Adipose tissue (tissue), 3 donors: ENCODE measurements at regions not wholly inside any gene's neighbourhood (a gene's known extent, or its start where the extent isn't known, plus 50 kb on each side); places are given as distances from the start of the nearest gene placed in this dataset.
"Not testable (repeated sequence)": the region's sequence is repeated elsewhere in the genome, so short reads cannot be mapped to it uniquely, and the experiment has no call there.

ENCODE experiments used
- H3K27ac ChIP-seq: one replicate; pipeline ENCODE4 v1.5.1; 2013; ENCODE audit warnings: low read depth, low read length
- WGBS, 3 donors: extraction: QIAGEN DNeasy Blood & Tissue Kit; methylation state at CpG; one replicate each; pipeline ENCODE4 v1.1.7; 2013; 5-methylcytosine and 5-hydroxymethylcytosine counted together
- donor health status: healthy with polysubstance abuse.
- donor health status: Bipolar disorder and iron deficiency.
- donor health status: healthy.

DNA sequence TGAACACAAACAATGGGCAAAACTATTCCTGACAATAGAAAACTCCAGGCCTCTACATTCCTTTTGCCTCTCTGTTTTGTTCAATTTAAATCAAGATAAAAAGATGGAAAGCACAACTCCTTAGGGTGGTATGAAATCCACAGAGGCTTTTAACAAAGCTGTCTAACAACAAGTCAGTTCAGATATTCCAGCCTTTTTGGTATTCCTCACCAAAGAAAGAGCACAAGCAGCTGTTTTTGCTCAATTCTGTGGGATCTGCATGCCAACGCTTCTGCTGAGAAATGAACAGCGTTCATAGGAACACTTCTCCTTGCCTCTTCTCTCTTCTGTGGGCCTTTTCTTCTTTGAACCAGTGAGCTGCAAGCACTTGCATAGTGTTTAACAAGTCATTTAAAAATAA is 411.6 kb upstream of the TCF4 start:
- 58 to 98% (median 62%) methylated on average over 2 of the region's 2 CpGs for WGBS, 3 donors
- no peak overlapping the region for H3K27ac ChIP-seq

GRCh38 chr18:55998801-55999385 is 410.9 kb upstream of the TCF4 start:
- H3K27ac ChIP-seq = no peak overlapping the region
- WGBS, 3 donors = 95 to 98% (median 97%) methylated on average over 4 of the region's 4 CpGs

DNA sequence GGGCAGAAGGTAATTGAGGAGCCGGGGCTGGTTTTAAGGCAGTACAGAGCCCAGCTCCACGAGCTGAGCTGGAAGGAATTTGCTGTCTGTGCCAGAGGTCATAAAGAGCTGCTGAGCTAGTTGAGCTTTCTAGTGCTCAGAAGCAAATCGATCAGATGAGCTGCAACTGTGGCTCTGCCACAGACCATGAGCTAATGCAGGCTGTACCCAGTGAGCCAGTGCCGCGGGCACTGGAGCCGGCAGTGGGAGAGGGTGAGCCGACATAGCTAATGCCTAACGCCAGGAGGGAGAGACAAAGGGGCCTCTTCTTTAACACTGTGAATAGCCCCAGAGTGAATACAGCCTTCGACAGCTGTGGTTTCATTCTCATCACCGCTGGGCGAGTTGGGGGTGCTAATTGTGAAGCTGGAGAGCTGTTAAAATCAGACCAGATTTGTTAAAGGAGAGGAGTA is 410.1 kb upstream of the TCF4 start:
- no peak overlapping the region for H3K27ac ChIP-seq

DNA sequence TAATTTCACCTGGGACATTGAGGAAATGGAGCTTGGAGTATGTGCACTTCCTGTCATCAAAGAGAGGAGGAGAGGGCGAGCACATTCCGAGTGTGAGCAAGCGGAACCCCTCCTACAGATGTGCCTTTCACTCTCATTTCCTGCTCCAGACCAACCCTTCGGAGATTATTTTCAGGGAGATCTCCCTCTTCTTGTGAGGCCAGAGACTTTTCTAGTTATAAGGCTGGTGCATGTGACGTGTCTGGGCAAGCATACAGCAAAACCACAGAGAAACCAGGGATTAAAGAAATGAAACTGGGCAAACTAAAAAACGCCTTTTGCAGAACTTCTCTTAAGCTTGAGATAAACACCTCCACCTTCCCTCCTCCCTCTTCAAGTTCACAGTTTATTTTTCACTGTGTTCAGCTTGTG is 409.2 kb upstream of the TCF4 start:
- no peak overlapping the region for H3K27ac ChIP-seq
- 23 to 72% (median 39%) methylated on average over 6 of the region's 6 CpGs for WGBS, 3 donors

More for the DNA sequence above, 410.1 kb upstream of the TCF4 start:
- 45 to 62% (median 49%) methylated on average over 11 of the region's 11 CpGs for WGBS, 3 donors

DNA sequence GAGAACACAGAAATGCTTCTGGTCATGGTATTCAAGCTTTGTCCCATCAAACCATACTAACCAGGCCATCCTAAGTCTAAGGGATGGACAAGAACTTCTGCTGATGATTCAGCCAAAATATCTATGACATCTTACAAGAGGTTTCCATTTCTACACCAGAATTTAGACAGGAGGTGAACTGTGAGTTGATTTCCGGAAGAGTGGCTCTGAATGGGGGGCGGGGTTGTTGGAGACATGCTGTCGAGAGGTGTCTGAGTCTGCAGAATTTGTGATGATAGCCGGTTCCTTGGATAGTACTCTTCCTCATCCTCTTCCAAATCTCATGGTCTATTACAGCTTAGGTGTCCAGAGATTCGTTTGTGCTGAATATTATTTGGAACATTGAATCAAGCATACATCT is 408.7 kb upstream of the TCF4 start:
- WGBS, 3 donors = 60 to 88% (median 78%) methylated on average over 5 of the region's 5 CpGs
- H3K27ac ChIP-seq = no peak overlapping the region

GRCh38 chr18:55990186-55990585 is 402.2 kb upstream of the TCF4 start:
- 87 to 91% (median 90%) methylated on average over 2 of the region's 2 CpGs for WGBS, 3 donors
- no peak overlapping the region for H3K27ac ChIP-seq

DNA sequence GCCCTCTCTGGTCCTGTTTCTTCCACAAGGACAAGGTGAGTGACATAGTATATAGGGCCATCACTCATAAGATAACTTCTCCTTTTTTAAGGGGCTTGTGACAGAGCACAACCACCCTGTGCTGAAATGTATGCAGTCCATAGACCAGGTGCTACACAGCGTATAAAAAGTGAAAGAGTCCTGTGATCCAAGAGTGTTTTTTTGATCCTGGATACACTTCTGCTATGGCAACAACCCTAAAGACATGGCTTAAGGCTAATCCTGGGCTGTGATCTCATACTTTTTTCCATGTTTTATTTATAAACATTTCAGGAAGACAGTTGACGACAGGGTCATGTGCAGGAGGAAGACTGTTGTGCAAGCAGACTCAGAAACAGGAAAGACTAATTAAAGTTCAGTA is 400.5 kb upstream of the TCF4 start:
- 37 to 60% (median 47%) methylated on average over 2 of the region's 2 CpGs for WGBS, 3 donors
- H3K27ac ChIP-seq = no peak overlapping the region

GRCh38 chr18:55983433-55983832 is 395.4 kb upstream of the TCF4 start:
- no peak overlapping the region for H3K27ac ChIP-seq
- WGBS, 3 donors = 48 to 85% (median 77%) methylated on average over 1 of the region's 1 CpG

DNA sequence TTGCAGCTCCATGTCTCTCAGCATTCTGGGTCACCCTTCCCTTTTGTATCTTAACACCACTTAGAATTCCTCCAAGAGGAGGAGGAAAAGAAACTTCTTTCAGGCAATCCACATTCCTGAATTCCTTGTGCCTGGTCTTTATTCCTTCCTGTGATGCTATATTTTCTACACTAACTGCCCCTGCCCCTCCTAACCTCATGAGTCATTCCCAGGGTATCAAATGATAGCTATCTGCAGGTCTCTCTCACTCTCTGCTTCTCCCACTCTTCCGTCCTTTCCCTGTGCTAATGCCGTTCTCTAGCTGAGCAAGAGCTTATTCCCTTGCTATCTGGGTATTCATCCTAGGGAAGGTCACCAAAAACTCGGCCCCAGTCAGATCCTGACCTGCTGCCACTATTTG is 395.0 kb upstream of the TCF4 start:
- WGBS, 3 donors = 64 to 75% (median 66%) methylated on average over 3 of the region's 3 CpGs
- H3K27ac ChIP-seq = no peak overlapping the region

DNA sequence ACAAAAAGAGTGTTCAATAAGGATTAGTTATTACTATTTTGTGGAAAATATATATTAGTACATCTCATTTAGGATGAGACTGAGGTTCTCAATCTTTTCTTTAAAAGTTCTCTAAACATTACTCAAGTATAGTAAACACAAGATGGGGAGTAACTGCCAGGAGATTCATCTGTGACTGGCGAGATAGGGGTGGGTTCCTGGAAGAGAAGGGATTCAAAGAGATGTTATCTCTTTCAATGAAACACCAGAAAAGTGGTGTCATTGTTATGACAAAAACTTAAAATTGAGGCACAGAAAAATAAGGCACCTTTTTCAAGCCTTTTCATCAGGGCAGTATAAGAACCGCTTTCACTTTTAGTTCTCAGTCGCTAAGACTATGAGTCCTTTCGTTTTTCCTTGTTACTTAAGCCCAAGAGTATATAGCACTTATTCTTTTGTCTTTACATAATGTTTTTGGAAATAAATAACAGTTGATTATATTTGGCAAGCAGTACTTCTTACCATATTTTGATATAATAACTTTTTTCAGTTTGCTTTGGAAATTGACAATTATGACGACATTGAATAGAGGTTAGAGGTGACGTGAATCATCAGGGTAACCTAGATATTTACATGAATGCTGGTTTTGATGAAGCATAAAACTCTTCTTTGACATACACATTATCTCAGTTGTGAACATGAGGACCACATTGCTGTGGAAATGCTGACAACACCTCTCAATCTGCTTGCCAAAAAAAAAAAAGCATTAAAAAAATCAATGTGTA is 393.9 kb upstream of the TCF4 start:
- 83 to 94% (median 84%) methylated on average over 6 of the region's 6 CpGs for WGBS, 3 donors
- no peak overlapping the region for H3K27ac ChIP-seq

- no peak overlapping the region for H3K27ac ChIP-seq
- WGBS, 3 donors = 79 to 88% (median 85%) methylated on average over 3 of the region's 3 CpGs
Observed at GRCh38 chr18:55974521-55974920, 386.5 kb upstream of the TCF4 start.

DNA sequence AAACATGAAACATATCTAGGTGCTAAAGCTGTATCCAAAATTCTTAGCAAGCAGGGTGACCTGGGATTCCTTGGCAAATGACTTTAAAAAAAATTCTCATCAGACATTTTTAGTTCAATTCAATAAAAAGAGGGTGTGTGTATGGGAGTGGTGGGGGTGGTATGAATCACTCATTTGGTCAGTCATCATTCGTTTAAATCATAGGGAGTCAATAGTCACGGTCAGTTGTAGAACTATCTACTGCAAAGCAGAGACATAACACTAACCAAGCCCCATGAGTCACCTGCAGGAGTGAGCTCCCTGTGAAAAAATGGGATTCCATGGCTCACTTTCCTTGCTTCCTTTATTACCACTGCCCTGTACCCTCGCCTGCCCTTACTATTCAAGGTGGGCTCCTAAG is 380.6 kb upstream of the TCF4 start:
- WGBS, 3 donors = 88 to 95% (median 90%) methylated on average over 3 of the region's 3 CpGs
- no peak overlapping the region for H3K27ac ChIP-seq

DNA sequence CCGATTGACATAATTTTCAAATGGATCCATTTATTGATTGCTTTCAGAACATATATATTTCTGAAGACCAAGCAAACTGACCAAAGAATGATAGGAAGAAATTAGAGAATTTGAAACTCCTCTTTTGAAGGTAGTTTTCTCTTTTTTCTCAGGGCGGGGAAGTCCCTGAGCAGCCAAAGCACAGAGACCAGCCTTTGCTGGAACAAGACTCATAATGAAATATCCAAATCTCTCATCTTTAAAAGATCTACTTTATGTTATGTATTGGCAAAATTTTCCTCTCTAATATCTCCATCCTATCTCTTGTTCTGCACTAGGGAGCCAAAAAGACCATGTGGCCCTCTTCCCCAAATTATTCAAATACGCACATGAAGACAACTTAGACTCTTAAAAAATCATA is 379.0 kb upstream of the TCF4 start:
- H3K27ac ChIP-seq = no peak overlapping the region
- whole genome bisulfite sequencing, 3 donors = 89 to 95% (median 95%) methylated on average over 3 of the region's 3 CpGs

DNA sequence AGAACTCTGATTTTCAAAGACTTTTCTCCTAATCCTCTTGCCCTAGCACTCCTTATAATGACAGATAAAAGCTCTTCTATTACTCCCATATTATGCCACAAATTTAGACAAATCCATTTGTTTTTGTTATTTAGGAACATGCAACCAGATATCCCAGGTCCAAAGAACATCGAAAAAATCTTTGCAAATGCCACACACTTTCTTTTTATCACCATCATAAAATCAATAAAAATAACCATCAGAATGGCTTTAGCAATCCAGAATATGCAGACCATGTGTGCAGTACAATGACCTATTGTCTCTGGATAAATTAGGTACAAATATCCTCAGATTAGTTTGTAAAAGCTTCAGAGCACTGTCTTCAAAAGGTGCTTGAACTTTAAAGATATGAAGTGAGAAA is 376.2 kb upstream of the TCF4 start:
- H3K27ac ChIP-seq = no peak overlapping the region
- WGBS, 3 donors = 26 to 95% (median 95%) methylated on average over 1 of the region's 1 CpG

- H3K27ac ChIP-seq = no peak overlapping the region
- 73 to 87% (median 82%) methylated on average over 9 of the region's 9 CpGs for WGBS, 3 donors
Observed at GRCh38 chr18:55953326-55953725, 365.3 kb upstream of the TCF4 start.

GRCh38 chr18:55951738-55952137 is 363.7 kb upstream of the TCF4 start:
- WGBS, 3 donors = 82 to 85% (median 84%) methylated on average over 7 of the region's 7 CpGs
- H3K27ac ChIP-seq = not testable (repeated sequence)

DNA sequence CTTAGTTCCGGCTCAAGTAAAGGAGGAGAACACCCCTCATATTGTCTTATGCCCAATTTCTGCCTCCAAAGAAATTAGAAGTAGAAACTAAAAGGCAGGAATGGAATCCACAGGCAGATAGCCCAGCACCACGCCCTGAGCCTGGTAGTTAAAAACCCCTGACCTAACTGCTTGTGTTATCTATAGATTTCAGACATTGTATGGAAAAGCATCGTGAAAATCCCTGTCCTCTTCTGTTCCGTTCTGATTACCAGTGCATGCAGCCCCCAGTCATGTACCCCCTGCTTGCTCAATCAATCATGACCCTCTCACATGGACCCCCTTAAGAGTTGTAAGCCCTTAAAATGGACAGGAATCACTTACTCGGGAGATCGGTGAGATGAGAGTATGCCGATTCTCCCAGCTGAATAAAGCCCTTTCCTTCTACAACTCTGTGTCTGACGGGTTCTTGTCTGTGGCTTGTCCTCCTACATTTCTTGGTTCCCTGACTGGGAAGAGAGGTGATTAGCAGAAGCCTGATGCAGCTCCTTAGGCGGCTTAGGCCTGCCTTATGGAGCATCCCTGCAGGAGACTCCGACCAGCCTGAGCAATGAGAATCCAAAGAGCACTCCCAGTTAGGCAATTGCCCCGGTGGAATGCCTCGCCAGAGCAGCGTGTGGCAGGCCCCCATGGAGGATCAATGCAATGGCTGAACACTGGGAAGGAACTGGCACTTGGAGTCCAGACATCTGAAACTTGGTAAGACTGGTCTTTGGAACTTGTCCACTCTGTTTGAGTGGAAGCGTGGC is 362.6 kb upstream of the TCF4 start:
- 92 to 93% (median 92%) methylated on average over 14 of the region's 14 CpGs for WGBS, 3 donors
- H3K27ac ChIP-seq = no peak overlapping the region

DNA sequence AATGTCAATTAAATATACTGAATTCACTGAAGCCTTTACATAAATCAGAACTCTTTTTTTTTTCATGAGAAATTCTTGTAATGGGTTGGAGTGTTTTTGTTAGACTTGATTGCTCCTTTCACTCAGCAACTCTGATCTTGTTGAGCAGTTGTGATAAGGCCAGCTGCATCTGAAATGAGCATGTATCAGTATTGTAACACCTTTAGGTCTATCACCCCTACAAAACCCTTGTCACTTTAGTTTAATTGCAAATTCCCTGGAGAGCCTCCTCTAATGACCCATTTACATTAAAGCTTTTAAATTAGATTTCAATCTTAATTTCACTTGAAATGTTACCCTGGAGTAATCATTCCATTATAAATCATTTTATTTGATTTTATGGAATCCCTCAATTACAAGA is 346.8 kb upstream of the TCF4 start:
- H3K27ac ChIP-seq = no peak overlapping the region

GRCh38 chr18:55932675-55933074 is 344.7 kb upstream of the TCF4 start:
- WGBS, 3 donors = 95 to 100% (median 100%) methylated on average over 1 of the region's 1 CpG

More at GRCh38 chr18:55932675-55933074, 344.7 kb upstream of the TCF4 start:
- H3K27ac ChIP-seq = no peak overlapping the region
